ENCODE measurements at regions not wholly inside any gene's neighbourhood (a gene's known extent, or its start where the extent isn't known, plus 50 kb on each side); places are given as distances from the start of the nearest gene placed in this dataset.

DNA sequence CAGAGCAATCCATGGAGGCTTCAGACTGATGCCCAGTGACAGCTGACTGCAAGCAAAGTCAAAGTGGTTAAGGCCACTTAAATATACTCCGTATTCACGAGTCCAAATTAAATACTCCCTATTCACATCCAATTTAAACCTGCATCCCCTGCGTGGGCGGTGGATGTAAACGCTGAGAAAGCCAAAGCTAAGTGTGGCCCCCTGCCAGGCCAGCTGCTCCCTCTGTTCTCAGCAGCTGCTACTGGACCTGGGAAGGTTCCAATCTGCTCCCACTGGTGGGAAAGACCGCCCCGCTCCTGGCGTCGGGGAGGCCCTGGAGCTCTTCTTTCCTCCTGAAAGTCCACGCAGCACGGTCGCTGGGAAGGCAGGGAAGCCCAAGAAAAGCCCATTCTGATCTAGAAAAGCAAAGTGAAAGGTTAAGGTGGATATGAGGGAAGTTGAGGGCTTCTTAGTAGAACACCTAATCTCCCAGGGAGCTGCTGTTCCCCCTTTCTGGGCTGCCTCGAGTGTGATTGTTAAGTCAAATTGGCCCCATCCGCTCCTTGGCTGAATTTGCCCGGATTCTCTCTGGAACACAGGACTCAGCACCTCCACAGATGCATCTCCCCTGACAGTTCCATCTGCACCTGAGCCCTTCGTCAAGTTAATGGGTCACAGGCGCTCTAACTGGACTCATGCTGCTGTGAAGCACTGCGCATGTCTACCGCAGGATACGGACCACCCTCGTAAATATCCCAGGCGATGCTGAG lies 205.5 kb downstream of the USP12 start:
- CTCF ChIA-PET (ENCODE audit: low intra/inter-chr PET ratio) = no interaction called here

More for the DNA sequence above, 205.5 kb downstream of the USP12 start:
- no peak for FAIRE-seq
- BruUV-seq (replicated peaks) = no TSS peak
- Histone ChIP-seq H4K20me1 (replicated peaks; ENCODE audit: control insufficient read depth, insufficient read depth, low read length) (no peaks in the 10 kb centered on the region), H3K4me3 (no peak overlapping the region), H3K36me3 (ENCODE audit: control insufficient read depth, insufficient read depth, low read length) (no peaks in the 10 kb centered on the region), H3K79me2 (ENCODE audit: control insufficient read depth, insufficient read depth, low read length) (no peaks in the 10 kb centered on the region), H3K4me1 (replicated peaks in 1 of 2; ENCODE audit: control insufficient read depth in 2 of 2, insufficient read depth in 2 of 2, low read length in 2 of 2) (peaks cover 13% of the 10 kb centered on the region in 2 experiments), H3K9me3 (replicated peaks; ENCODE audit: control insufficient read depth, insufficient read depth, low read depth, low read length) (no peaks in the 10 kb centered on the region), H2AFZ (ENCODE audit: low read depth, low read length) (no peak overlapping the region), H3K27ac (ENCODE audit: extremely low read depth, low read depth, low read length) (no peak overlapping the region), H3K27me3 (ENCODE audit: control insufficient read depth in 2 of 2, insufficient read depth in 2 of 2, low read length in 2 of 2) (no peaks in the 10 kb centered on the region; a peak in 1 of 5 replicates), H3K9me1 (ENCODE audit: control insufficient read depth, insufficient read depth, low read length) (no peaks in the 10 kb centered on the region), H3K9ac (ENCODE audit: insufficient read depth in 1 of 2, low read depth in 2 of 2, low read length in 2 of 2) (no peak overlapping the region), H3K4me2 (ENCODE audit: insufficient read depth, low read length) (no peak overlapping the region)
- intact Hi-C loops (cut with micrococcal nuclease) = no loop called here
- no peak for TF ChIP-seq ZFP30 (CRISPR knock-in tag; IDR thresholded peaks at IDR 0.05; ENCODE audit: borderline replicate concordance)
- no peak for TF ChIP-seq ETV1 (tag; conservative IDR thresholded peaks at IDR 0.05; ENCODE audit: low read depth)
- no peak for TF ChIP-seq MLLT1 (IDR thresholded peaks at IDR 0.05)
- no peak for TF ChIP-seq ZNF316 (IDR thresholded peaks at IDR 0.05)
- TF ChIP-seq ZNF217 (CRISPR knock-in tag; IDR thresholded peaks at IDR 0.05) = no peak
- TF ChIP-seq HIVEP1 (CRISPR knock-in tag; IDR thresholded peaks at IDR 0.05) = no peak
- no peak for TF ChIP-seq ARID1B (IDR thresholded peaks at IDR 0.05)
- no peak for TF ChIP-seq ELF1 (tag; IDR thresholded peaks at IDR 0.05)
- TF ChIP-seq PHF21A (IDR thresholded peaks at IDR 0.05; ENCODE audit: borderline replicate concordance, low read depth) = no peak
- TF ChIP-seq, protein P1, sequence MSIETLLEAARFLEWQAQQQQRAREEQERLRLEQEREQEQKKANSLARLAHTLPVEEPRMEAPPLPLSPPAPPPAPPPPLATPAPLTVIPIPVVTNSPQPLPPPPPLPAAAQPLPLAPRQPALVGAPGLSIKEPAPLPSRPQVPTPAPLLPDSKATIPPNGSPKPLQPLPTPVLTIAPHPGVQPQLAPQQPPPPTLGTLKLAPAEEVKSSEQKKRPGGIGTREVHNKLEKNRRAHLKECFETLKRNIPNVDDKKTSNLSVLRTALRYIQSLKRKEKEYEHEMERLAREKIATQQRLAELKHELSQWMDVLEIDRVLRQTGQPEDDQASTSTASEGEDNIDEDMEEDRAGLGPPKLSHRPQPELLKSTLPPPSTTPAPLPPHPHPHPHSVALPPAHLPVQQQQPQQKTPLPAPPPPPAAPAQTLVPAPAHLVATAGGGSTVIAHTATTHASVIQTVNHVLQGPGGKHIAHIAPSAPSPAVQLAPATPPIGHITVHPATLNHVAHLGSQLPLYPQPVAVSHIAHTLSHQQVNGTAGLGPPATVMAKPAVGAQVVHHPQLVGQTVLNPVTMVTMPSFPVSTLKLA (conservative IDR thresholded peaks at IDR 0.05) = no peak
- TF ChIP-seq ZNF165 (CRISPR knock-in tag; IDR thresholded peaks at IDR 0.05; ENCODE audit: borderline replicate concordance) = no peak
- TF ChIP-seq ESRRA (IDR thresholded peaks at IDR 0.05; ENCODE audit: borderline replicate concordance, low read depth) = no peak
- ATAC-seq = no peak
- WGBS (ENCODE audit: insufficient coverage, low coverage, missing lambda C conversion rate) = 36% methylated on average over 18 of the region's 22 CpGs
- in situ Hi-C loops (cut with MboI) = no loop called here
- POLR2A ChIA-PET = interaction anchor here (0.6 to 1.0 kb wide), 4 partner anchors 10 to 352 kb away, joined by 3 to 5 read pairs (median 4); no protein-coding TSS in a partner anchor
- no peak for DNase-seq (ENCODE audit: extremely low read depth in 1 of 4, low spot score in 3 of 4)

Measured in K562 (cell line).